Calu3 (cell line): ENCODE measurements at regions not wholly inside any gene's neighbourhood (a gene's known extent, or its start where the extent isn't known, plus 50 kb on each side); places are given as distances from the start of the nearest gene placed in this dataset.

Experiments used
- BruUV-seq: library from RNA; stranded (reverse); fragments of 400-500 nt; replicated peaks from 2 replicates; lab custom pipeline; 2021; lab: Mats Ljungman, UMichigan
- CTCF ChIA-PET: fragments of 300-600 bp; sonication (Branson Sonifier 250); formaldehyde crosslinking; loops from one replicate; lab custom pipeline; 2022; ENCODE audit warnings: antibody characterized with exemption; lab: Charles Lee
- DNase-seq: peaks from one replicate; pipeline ENCODE4 v3.0.0; 2022
- H3K27ac Mint-ChIP-seq: one replicate; pipeline ENCODE4 v1.8.0; 2022; ENCODE audit warnings: mixed read lengths; ENCODE audit not compliant: unreplicated experiment
- H3K27me3 Mint-ChIP-seq: one replicate; pipeline ENCODE4 v1.8.0; 2022; ENCODE audit warnings: mixed read lengths; ENCODE audit not compliant: unreplicated experiment
- H3K36me3 Mint-ChIP-seq: one replicate; pipeline ENCODE4 v1.8.0; 2022; ENCODE audit warnings: mild to moderate bottlenecking, moderate library complexity, mixed read lengths; ENCODE audit not compliant: insufficient read depth, unreplicated experiment
- H3K4me1 Mint-ChIP-seq: one replicate; pipeline ENCODE4 v1.8.0; 2022; ENCODE audit warnings: mild to moderate bottlenecking, low read depth, mixed read lengths; ENCODE audit not compliant: unreplicated experiment
- H3K4me3 Mint-ChIP-seq: one replicate; pipeline ENCODE4 v1.8.0; 2022; ENCODE audit warnings: mild to moderate bottlenecking, low read depth, moderate library complexity, mixed read lengths; ENCODE audit not compliant: unreplicated experiment
- H3K9me3 Mint-ChIP-seq: one replicate; pipeline ENCODE4 v1.8.0; 2022; ENCODE audit warnings: low read depth, mixed read lengths; ENCODE audit not compliant: unreplicated experiment
- CTCF ChIP-seq: fragments of 200-600 bp; IDR thresholded peaks from one replicate; pipeline ENCODE4 v1.8.0; 2022; ENCODE audit warnings: antibody characterized with exemption; ENCODE audit not compliant: unreplicated experiment
- intact Hi-C: fragments of 100-400 bp; cut with micrococcal nuclease; formaldehyde crosslinking; loops from one replicate; pipeline ENCODE4 v1.10.0; 2022; ENCODE audit not compliant: unreplicated experiment

- CTCF ChIA-PET, result no interaction called here
- no TSS peak for BruUV-seq
- H3K27ac Mint-ChIP-seq, result no peak overlapping the region
- no peak for TF ChIP-seq CTCF
- peaks cover 7% of the 10 kb centered on the region for H3K9me3 Mint-ChIP-seq
- H3K27me3 Mint-ChIP-seq, result peaks cover 11% of the 10 kb centered on the region
- intact Hi-C loops, result no loop called here
- H3K4me3 Mint-ChIP-seq, result no peak overlapping the region
- DNase-seq, result no peak
- no peaks in the 10 kb centered on the region for H3K36me3 Mint-ChIP-seq
- peaks cover 5% of the 10 kb centered on the region for H3K4me1 Mint-ChIP-seq
Observed at GRCh38 chr7:118114175-118114574, 69.8 kb upstream of the LSM8 start.

- Mint-ChIP-seq H3K9me3 (peaks cover 4% of the 10 kb centered on the region), H3K36me3 (no peaks in the 10 kb centered on the region), H3K27me3 (no peaks in the 10 kb centered on the region), H3K4me1 (no peaks in the 10 kb centered on the region), H3K4me3 (no peak overlapping the region), H3K27ac (no peak overlapping the region)
- BruUV-seq, result no TSS peak
- TF ChIP-seq CTCF, result no peak
- CTCF ChIA-PET, result no interaction called here
- intact Hi-C loops, result no loop called here
- no peak for DNase-seq
Observed at GRCh38 chr7:118129041-118129795, 54.7 kb upstream of the LSM8 start.

GRCh38 chr7:118132764-118133163 lies 51.2 kb upstream of the LSM8 start:
- no peak for TF ChIP-seq CTCF
- no peaks in the 10 kb centered on the region for H3K4me1 Mint-ChIP-seq
- DNase-seq, result no peak
- H3K27ac Mint-ChIP-seq, result no peak overlapping the region
- no TSS peak for BruUV-seq
- intact Hi-C loops, result no loop called here
- H3K36me3 Mint-ChIP-seq, result no peaks in the 10 kb centered on the region
- CTCF ChIA-PET, result no interaction called here
- no peaks in the 10 kb centered on the region for H3K27me3 Mint-ChIP-seq
- H3K4me3 Mint-ChIP-seq, result no peak overlapping the region
- peaks cover 6% of the 10 kb centered on the region for H3K9me3 Mint-ChIP-seq
